ENCODE measurements at regions not wholly inside any gene's neighbourhood (a gene's known extent, or its start where the extent isn't known, plus 50 kb on each side); places are given as distances from the start of the nearest gene placed in this dataset.

DNA sequence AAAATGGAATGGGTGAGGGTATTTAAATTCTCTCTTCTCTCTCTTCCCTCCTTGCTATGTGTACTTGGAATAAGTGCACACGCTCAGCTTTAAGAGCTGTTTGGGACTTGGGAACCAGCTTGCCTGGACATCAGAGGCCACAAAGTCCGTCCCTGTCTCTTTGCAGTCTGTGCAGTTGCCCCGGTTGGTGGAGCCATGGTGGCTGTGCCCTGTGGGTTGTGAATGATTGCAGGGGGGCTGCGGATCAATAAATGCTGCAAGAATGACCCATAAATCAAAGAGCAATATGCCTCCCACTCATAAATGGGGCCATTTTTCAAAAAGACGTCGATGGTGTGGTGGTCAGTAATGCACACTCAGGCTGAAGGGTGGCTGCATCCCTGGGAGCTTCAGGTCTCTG, 135.1 kb upstream of the CST7 start:
- no peak for TF ChIP-seq TAF1 (IDR thresholded peaks at IDR 0.05; ENCODE audit: low read depth, low read length)
- no peak for TF ChIP-seq POLR2A (IDR thresholded peaks at IDR 0.05; ENCODE audit: low read depth, low read length)
- no peak for TF ChIP-seq POU2F2 (IDR thresholded peaks at IDR 0.05; ENCODE audit: low read depth, low read length)
- no peak for TF ChIP-seq POLR2AphosphoS5 (IDR thresholded peaks at IDR 0.05; ENCODE audit: low read depth, low read length)
- TF ChIP-seq SPI1 (IDR thresholded peaks at IDR 0.05; ENCODE audit: low read depth, low read length): no peak

Data from GM12891 (cell line).